AG04450 (cell line): ENCODE measurements at regions not wholly inside any gene's neighbourhood (a gene's known extent, or its start where the extent isn't known, plus 50 kb on each side); places are given as distances from the start of the nearest gene placed in this dataset.
"Not testable (repeated sequence)": the region's sequence is repeated elsewhere in the genome, so short reads cannot be mapped to it uniquely, and the experiment has no call there.

Source experiments
- CTCF ChIA-PET: fragments of 300-600, 350-600 bp; formaldehyde crosslinking; extraction: SDS; loops from one replicate; lab custom pipeline; 2022; ENCODE audit warnings: antibody characterized with exemption, inconsistent platforms; lab: Charles Lee
- POLR2A ChIA-PET: fragments of 350-600 bp; formaldehyde crosslinking; extraction: SDS; loops from one replicate; lab custom pipeline; 2021; ENCODE audit warnings: antibody characterized with exemption, inconsistent platforms; lab: Yijun Ruan, JAX
- DNase-seq: peaks from one replicate; pipeline ENCODE4 v3.0.0-alpha.2; 2011; ENCODE audit warnings: low read depth, low spot score
- H3K27ac ChIP-seq: one replicate; pipeline ENCODE4 v1.5.1; 2012; ENCODE audit warnings: low read depth, low read length, control low read depth
- H3K27me3 ChIP-seq: one replicate; pipeline ENCODE4 v1.6.0; 2012; ENCODE audit warnings: low read length; ENCODE audit not compliant: control insufficient read depth, insufficient read depth
- H3K4me3 ChIP-seq: 2 replicates; pipeline ENCODE4 v1.5.1; 2011; ENCODE audit warnings: mild to moderate bottlenecking, low read depth, low read length, control low read depth
- H3K9me3 ChIP-seq: 2 replicates; pipeline ENCODE4 v1.5.1; 2012; ENCODE audit warnings: low read length; ENCODE audit not compliant: control insufficient read depth, insufficient read depth
- CTCF ChIP-seq: IDR thresholded peaks from 2 replicates; pipeline ENCODE4 v1.5.1; 2011; ENCODE audit warnings: low read depth, low read length, control low read depth, inconsistent platforms

GRCh38 chr20:53855733-53856132, 214.7 kb downstream of the BCAS1 start:
- H3K27ac ChIP-seq, result no peak overlapping the region
- POLR2A ChIA-PET, result no interaction called here
- no peak for TF ChIP-seq CTCF

GRCh38 chr20:53854609-53854926, 215.8 kb downstream of the BCAS1 start:
- H3K27me3 ChIP-seq, POLR2A ChIA-PET, H3K27ac ChIP-seq, H3K4me3 ChIP-seq, CTCF ChIA-PET, DNase-seq, H3K9me3 ChIP-seq: not testable (repeated sequence)

More at GRCh38 chr20:53855733-53856132, 214.7 kb downstream of the BCAS1 start:
- Histone ChIP-seq H3K9me3 (no peaks in the 10 kb centered on the region; the same call in 1 of the 2 replicates), H3K4me3 (no peak overlapping the region), H3K27me3 (no peaks in the 10 kb centered on the region)
- DNase-seq, result no peak
- CTCF ChIA-PET, result no interaction called here

- POLR2A ChIA-PET, result no interaction called here
- CTCF ChIA-PET, result interaction anchor here (1.0 kb wide), 1 partner anchor 305 kb away, joined by 3 read pairs; no protein-coding TSS in a partner anchor
- no peak overlapping the region for H3K27ac ChIP-seq
- DNase-seq, result no peak
- no peaks in the 10 kb centered on the region; the same call in 1 of the 2 replicates for H3K9me3 ChIP-seq
- H3K4me3 ChIP-seq, result no peak overlapping the region
- H3K27me3 ChIP-seq, result no peaks in the 10 kb centered on the region
- no peak for TF ChIP-seq CTCF
Observed at GRCh38 chr20:53853111-53853713, 217.2 kb downstream of the BCAS1 start.

- no peaks in the 10 kb centered on the region for H3K27me3 ChIP-seq
- no peak overlapping the region for H3K27ac ChIP-seq
- TF ChIP-seq CTCF, result no peak
- no peaks in the 10 kb centered on the region; the same call in 1 of the 2 replicates for H3K9me3 ChIP-seq
- ChIA-PET POLR2A (no interaction called here), CTCF (interaction anchor here (1.0 kb wide), 1 partner anchor 305 kb away, joined by 3 read pairs; no protein-coding TSS in a partner anchor)
- H3K4me3 ChIP-seq, result no peak overlapping the region
- DNase-seq, result no peak
Observed at GRCh38 chr20:53852691-53853090, 217.7 kb downstream of the BCAS1 start.

GRCh38 chr20:53852014-53852413, 218.4 kb downstream of the BCAS1 start:
- no peak for DNase-seq
- H3K27ac ChIP-seq, result no peak overlapping the region
- no peaks in the 10 kb centered on the region for H3K27me3 ChIP-seq
- no peaks in the 10 kb centered on the region; the same call in 1 of the 2 replicates for H3K9me3 ChIP-seq
- ChIA-PET CTCF (interaction anchor here (1.0 kb wide), 1 partner anchor 304 kb away, joined by 3 read pairs; no protein-coding TSS in a partner anchor), POLR2A (no interaction called here)
- TF ChIP-seq CTCF, result no peak
- H3K4me3 ChIP-seq, result no peak overlapping the region
